ENCODE measurements at regions not wholly inside any gene's neighbourhood (a gene's known extent, or its start where the extent isn't known, plus 50 kb on each side); places are given as distances from the start of the nearest gene placed in this dataset.

DNA sequence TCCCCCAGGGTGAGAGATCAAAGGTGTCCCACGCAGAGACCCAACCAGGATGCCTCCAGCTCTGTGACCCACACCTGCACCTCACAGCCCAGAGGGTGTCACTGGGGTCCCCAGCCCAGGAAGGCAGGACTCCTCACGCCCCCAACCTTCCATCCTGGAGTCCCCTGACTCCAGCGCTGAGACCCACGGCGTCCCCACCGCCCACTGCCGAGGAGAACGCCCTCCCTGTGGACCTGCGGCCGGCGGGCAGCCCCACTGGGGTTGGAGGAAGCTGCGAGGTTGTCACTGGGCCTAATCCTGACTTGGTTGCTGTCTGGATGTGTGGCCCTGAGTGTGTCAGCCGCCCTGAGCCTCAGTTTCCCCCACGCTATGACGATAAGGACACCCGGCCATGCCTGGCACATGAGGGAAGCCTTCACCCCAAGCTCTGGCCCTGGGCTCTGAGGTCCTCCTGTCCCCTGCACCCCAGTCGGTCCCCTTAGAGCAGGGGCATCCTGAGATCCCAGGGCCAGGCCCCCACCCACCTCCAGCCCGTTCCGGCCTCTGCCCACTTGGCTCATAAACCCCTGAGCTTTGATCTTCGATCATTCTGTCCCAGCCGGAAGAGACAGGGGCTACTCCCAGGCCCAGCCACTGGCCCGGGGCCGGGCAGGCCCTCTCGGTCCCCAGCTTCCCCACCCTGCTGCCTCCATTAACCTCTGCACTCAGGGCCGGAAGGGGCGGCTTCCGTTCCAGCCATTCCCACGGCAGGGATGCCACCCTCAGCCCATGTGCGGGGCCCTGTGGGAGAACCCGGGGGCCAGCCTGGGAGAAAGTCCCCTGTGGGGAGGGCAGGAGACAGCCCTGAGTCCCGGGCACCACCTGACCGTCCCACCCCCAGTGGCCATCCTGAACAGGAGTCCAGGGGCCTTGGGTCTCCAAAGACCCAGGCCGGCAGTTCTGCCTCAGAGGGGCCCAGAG, 113.2 kb downstream of the MICALL2 start:
- H3K4me1 ChIP-seq (ENCODE audit: control insufficient read depth, low read depth, low read length): no peaks in the 10 kb centered on the region
- H3K27me3 ChIP-seq (ENCODE audit: insufficient read depth, low read length, poor library complexity): no peaks in the 10 kb centered on the region
- H3K18ac ChIP-seq (ENCODE audit: low read length): no peak overlapping the region
- H4K8ac ChIP-seq (ENCODE audit: low read depth, low read length): no peak overlapping the region
- no peak overlapping the region for H3K4me2 ChIP-seq (ENCODE audit: low read length)
- H4K5ac ChIP-seq (ENCODE audit: low read length): no peak overlapping the region
- H3K23ac ChIP-seq (ENCODE audit: low read length): no peak overlapping the region
- H3K79me2 ChIP-seq (ENCODE audit: control insufficient read depth, insufficient read depth, low read length): no peaks in the 10 kb centered on the region
- no peak overlapping the region for H3K27ac ChIP-seq (ENCODE audit: low read depth, low read length)
- no peak overlapping the region for H3K9ac ChIP-seq (ENCODE audit: low read length)
- no peaks in the 10 kb centered on the region for H3K79me1 ChIP-seq (ENCODE audit: low read length)
- no peak overlapping the region for H2BK120ac ChIP-seq (ENCODE audit: low read depth, low read length)
- no peak overlapping the region for H2BK5ac ChIP-seq (ENCODE audit: low read length)
- H2BK15ac ChIP-seq (replicated peaks; ENCODE audit: low read depth): no peak overlapping the region
- H3K56ac ChIP-seq (ENCODE audit: low read length): no peak overlapping the region
- DNase-seq: no peak
- no peak overlapping the region for H2AK5ac ChIP-seq (ENCODE audit: low read length)
- H3K36me3 ChIP-seq (ENCODE audit: control insufficient read depth, insufficient read depth, low read length): no peaks in the 10 kb centered on the region
- no peak overlapping the region for H3K4ac ChIP-seq (ENCODE audit: low read depth, low read length)
- no peak overlapping the region for H3K4me3 ChIP-seq (ENCODE audit: low read length)
- WGBS (ENCODE audit: extremely low coverage, insufficient coverage, low lambda C conversion rate): no CpG with 5 or more reads among the region's 33 CpGs

DNA sequence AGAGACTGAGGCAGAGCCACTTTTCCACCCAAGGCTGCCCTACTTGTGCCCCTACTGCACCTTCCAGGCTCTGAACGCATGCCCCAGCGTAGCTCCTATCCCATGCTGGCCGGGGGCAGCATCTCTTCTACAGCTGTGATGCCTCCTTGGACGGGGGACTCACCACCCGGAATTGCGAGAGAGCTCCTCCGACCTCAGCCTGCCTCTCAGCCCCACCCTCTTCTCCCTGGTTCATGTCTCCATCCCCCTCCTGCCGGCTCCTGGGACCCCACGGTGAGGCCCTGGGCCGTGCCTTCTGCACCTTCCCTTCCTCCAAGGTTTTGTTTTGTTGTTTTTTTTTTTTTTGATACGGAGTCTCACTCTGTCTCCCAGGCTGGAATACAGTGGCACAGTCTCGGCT, 112.4 kb downstream of the MICALL2 start:
- Histone ChIP-seq H3K23ac (ENCODE audit: low read length) (no peak overlapping the region), H3K27ac (ENCODE audit: low read depth, low read length) (no peak overlapping the region), H4K8ac (ENCODE audit: low read depth, low read length) (no peak overlapping the region), H3K4me1 (ENCODE audit: control insufficient read depth, low read depth, low read length) (no peaks in the 10 kb centered on the region), H3K27me3 (ENCODE audit: insufficient read depth, low read length, poor library complexity) (no peaks in the 10 kb centered on the region), H3K79me2 (ENCODE audit: control insufficient read depth, insufficient read depth, low read length) (no peaks in the 10 kb centered on the region), H3K18ac (ENCODE audit: low read length) (no peak overlapping the region), H3K4ac (ENCODE audit: low read depth, low read length) (no peak overlapping the region), H2AK5ac (ENCODE audit: low read length) (no peak overlapping the region), H3K4me3 (ENCODE audit: low read length) (no peak overlapping the region), H3K9ac (ENCODE audit: low read length) (no peak overlapping the region), H3K36me3 (ENCODE audit: control insufficient read depth, insufficient read depth, low read length) (no peaks in the 10 kb centered on the region), H3K56ac (ENCODE audit: low read length) (no peak overlapping the region), H4K5ac (ENCODE audit: low read length) (no peak overlapping the region), H2BK5ac (ENCODE audit: low read length) (no peak overlapping the region), H2BK15ac (replicated peaks; ENCODE audit: low read depth) (no peak overlapping the region), H2BK120ac (ENCODE audit: low read depth, low read length) (no peak overlapping the region), H3K79me1 (ENCODE audit: low read length) (no peaks in the 10 kb centered on the region), H3K4me2 (ENCODE audit: low read length) (no peak overlapping the region)
- WGBS (ENCODE audit: extremely low coverage, insufficient coverage, low lambda C conversion rate): no CpG with 5 or more reads among the region's 12 CpGs
- no peak for DNase-seq

DNA sequence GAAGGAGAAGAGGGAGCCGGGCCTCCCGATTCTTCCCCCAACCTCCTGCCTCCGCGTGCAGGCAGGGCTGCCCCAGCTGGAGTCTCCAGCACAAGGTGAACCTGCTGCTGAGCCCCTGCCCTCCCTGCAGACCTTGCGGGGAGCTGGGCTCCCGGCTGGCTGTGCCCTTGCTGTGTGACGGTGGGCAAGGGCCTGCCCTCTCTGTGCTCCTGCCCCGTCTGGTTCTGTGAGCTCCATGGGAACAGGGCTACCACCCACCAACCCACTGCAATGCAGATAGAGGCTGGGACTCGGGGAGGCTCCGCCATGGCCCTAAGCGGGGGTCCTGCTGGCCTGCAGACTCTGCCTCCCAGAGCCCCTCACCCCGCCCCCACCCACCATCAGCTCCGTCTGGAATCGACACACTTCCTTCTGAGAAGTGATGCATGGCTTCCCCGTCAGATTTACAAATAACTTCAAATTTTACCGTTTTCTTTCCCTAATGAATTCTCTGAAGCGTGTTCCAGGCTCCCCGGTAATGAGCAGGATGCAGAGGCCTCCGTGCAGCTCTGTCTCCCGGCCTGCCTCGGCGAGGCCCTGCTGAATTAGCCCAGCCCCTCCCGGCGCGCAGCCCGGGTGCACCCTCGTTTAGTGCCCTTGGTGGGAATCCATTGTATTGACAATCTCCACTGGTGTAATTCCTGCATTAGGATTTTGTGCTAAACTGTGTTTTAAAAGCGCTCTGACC, 111.0 kb downstream of the MICALL2 start:
- Histone ChIP-seq H3K4ac (ENCODE audit: low read depth, low read length) (no peak overlapping the region), H3K79me1 (ENCODE audit: low read length) (no peaks in the 10 kb centered on the region), H4K8ac (ENCODE audit: low read depth, low read length) (no peak overlapping the region), H3K27ac (ENCODE audit: low read depth, low read length) (no peak overlapping the region), H3K36me3 (ENCODE audit: control insufficient read depth, insufficient read depth, low read length) (no peaks in the 10 kb centered on the region), H3K4me3 (ENCODE audit: low read length) (no peak overlapping the region), H3K18ac (ENCODE audit: low read length) (no peak overlapping the region), H3K4me2 (ENCODE audit: low read length) (no peak overlapping the region), H3K9ac (ENCODE audit: low read length) (no peak overlapping the region), H3K4me1 (ENCODE audit: control insufficient read depth, low read depth, low read length) (no peaks in the 10 kb centered on the region), H3K56ac (ENCODE audit: low read length) (no peak overlapping the region), H4K5ac (ENCODE audit: low read length) (no peak overlapping the region), H3K27me3 (ENCODE audit: insufficient read depth, low read length, poor library complexity) (no peaks in the 10 kb centered on the region), H3K23ac (ENCODE audit: low read length) (no peak overlapping the region), H3K79me2 (ENCODE audit: control insufficient read depth, insufficient read depth, low read length) (no peaks in the 10 kb centered on the region), H2AK5ac (ENCODE audit: low read length) (no peak overlapping the region), H2BK5ac (ENCODE audit: low read length) (no peak overlapping the region), H2BK120ac (ENCODE audit: low read depth, low read length) (no peak overlapping the region), H2BK15ac (replicated peaks; ENCODE audit: low read depth) (no peak overlapping the region)
- no CpG with 5 or more reads among the region's 28 CpGs for WGBS (ENCODE audit: extremely low coverage, insufficient coverage, low lambda C conversion rate)
- DNase-seq: no peak

DNA sequence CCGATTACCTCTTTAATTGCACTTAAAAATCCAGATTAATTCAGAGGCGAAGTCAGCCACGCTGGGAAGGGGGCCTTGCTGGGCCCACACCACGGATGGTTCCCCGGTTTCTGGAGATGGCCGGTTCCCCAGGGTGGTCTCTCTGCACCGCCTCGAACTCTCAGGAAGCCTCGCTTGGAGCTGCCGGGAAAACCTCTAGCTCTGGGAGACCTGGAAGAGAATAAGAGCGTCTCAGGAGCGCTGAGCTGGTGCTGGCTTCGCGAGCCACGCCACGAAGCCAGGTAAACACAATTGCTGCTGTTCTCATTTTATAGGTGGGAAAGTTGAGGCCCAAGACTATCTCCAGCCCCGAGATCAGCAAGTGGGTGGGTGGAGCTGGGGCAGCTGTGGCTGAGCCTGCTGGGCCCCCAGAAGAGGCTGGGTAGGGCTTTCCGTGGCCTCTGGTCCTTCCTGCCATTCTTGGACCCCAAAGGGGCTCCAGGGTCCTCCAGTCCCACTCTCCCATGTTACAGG, 110.4 kb downstream of the MICALL2 start:
- H2BK120ac ChIP-seq (ENCODE audit: low read depth, low read length): no peak overlapping the region
- no peak overlapping the region for H3K4me3 ChIP-seq (ENCODE audit: low read length)
- no peak overlapping the region for H2BK5ac ChIP-seq (ENCODE audit: low read length)
- H3K4me1 ChIP-seq (ENCODE audit: control insufficient read depth, low read depth, low read length): no peaks in the 10 kb centered on the region
- no peak overlapping the region for H3K23ac ChIP-seq (ENCODE audit: low read length)
- H3K36me3 ChIP-seq (ENCODE audit: control insufficient read depth, insufficient read depth, low read length): no peaks in the 10 kb centered on the region
- no peak overlapping the region for H3K18ac ChIP-seq (ENCODE audit: low read length)
- no peaks in the 10 kb centered on the region for H3K79me2 ChIP-seq (ENCODE audit: control insufficient read depth, insufficient read depth, low read length)
- H3K4me2 ChIP-seq (ENCODE audit: low read length): no peak overlapping the region
- H4K5ac ChIP-seq (ENCODE audit: low read length): no peak overlapping the region
- H3K79me1 ChIP-seq (ENCODE audit: low read length): no peaks in the 10 kb centered on the region
- no peak overlapping the region for H4K8ac ChIP-seq (ENCODE audit: low read depth, low read length)
- no peak overlapping the region for H3K27ac ChIP-seq (ENCODE audit: low read depth, low read length)
- no peak for DNase-seq
- no peaks in the 10 kb centered on the region for H3K27me3 ChIP-seq (ENCODE audit: insufficient read depth, low read length, poor library complexity)
- no CpG with 5 or more reads among the region's 18 CpGs for WGBS (ENCODE audit: extremely low coverage, insufficient coverage, low lambda C conversion rate)
- H3K9ac ChIP-seq (ENCODE audit: low read length): no peak overlapping the region
- no peak overlapping the region for H3K4ac ChIP-seq (ENCODE audit: low read depth, low read length)
- no peak overlapping the region for H3K56ac ChIP-seq (ENCODE audit: low read length)
- H2AK5ac ChIP-seq (ENCODE audit: low read length): no peak overlapping the region
- H2BK15ac ChIP-seq (replicated peaks; ENCODE audit: low read depth): no peak overlapping the region

DNA sequence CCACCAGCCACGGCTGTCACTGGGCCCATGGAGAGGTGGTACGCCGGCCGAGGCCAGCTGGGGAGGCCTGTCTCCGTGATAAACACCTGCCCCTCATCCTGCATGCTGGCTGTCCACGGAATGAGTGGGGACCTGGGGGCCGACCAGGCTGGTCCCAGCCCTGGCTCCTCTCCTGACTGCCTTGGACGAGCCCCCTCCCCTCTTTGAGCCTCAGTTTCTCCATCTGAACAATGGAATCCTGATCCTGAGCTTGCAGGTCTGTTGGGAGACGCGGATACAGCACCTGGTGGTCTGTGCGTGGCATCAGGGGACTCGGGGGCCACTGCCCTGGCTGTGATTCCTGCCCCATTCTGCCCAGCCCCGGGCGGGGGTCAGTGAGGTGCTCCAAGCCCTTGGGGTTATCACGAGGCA, 109.9 kb downstream of the MICALL2 start:
- Histone ChIP-seq H3K36me3 (ENCODE audit: control insufficient read depth, insufficient read depth, low read length) (no peaks in the 10 kb centered on the region), H3K79me2 (ENCODE audit: control insufficient read depth, insufficient read depth, low read length) (no peaks in the 10 kb centered on the region), H3K4me2 (ENCODE audit: low read length) (no peak overlapping the region), H4K8ac (ENCODE audit: low read depth, low read length) (no peak overlapping the region), H3K79me1 (ENCODE audit: low read length) (no peaks in the 10 kb centered on the region), H3K4ac (ENCODE audit: low read depth, low read length) (no peak overlapping the region), H3K4me3 (ENCODE audit: low read length) (no peak overlapping the region), H2AK5ac (ENCODE audit: low read length) (no peak overlapping the region), H3K18ac (ENCODE audit: low read length) (no peak overlapping the region), H3K4me1 (ENCODE audit: control insufficient read depth, low read depth, low read length) (no peaks in the 10 kb centered on the region), H3K56ac (ENCODE audit: low read length) (no peak overlapping the region), H4K5ac (ENCODE audit: low read length) (no peak overlapping the region), H3K9ac (ENCODE audit: low read length) (no peak overlapping the region), H2BK15ac (replicated peaks; ENCODE audit: low read depth) (no peak overlapping the region), H3K23ac (ENCODE audit: low read length) (no peak overlapping the region), H2BK120ac (ENCODE audit: low read depth, low read length) (no peak overlapping the region), H2BK5ac (ENCODE audit: low read length) (no peak overlapping the region), H3K27me3 (ENCODE audit: insufficient read depth, low read length, poor library complexity) (no peaks in the 10 kb centered on the region), H3K27ac (ENCODE audit: low read depth, low read length) (no peak overlapping the region)
- no CpG with 5 or more reads among the region's 15 CpGs for WGBS (ENCODE audit: extremely low coverage, insufficient coverage, low lambda C conversion rate)
- no peak for DNase-seq

All from mesendoderm (in vitro differentiated cells).